ENCODE measurements at regions not wholly inside any gene's neighbourhood (a gene's known extent, or its start where the extent isn't known, plus 50 kb on each side); places are given as distances from the start of the nearest gene placed in this dataset.

DNA sequence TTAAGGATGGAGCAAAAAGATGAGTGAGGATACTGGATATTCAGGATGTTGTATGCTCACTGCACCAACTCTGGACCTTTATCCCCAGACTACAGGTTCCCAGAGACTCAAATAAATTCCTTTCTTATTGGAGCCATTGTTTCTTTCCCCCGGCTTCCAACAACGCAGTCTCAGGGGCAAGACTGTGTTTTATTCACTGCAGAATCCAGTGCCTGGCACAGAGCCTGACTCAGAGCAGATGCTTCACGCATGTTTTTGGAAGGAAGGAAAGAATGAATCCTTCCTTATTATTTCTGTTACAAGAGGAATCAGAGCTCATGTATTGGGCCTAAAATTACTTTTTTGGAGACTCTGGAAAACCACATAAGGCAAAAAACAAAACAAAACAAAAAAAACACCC is 96.0 kb upstream of the VGLL4 start:
- Histone ChIP-seq H3K4me1 (no peaks in the 10 kb centered on the region), H3K27me3 (replicated peaks in 1 of 7) (no peaks in the 10 kb centered on the region), H3K36me3 (no peaks in the 10 kb centered on the region), H3K27ac (no peak overlapping the region), H3K4me3 (no peak overlapping the region), H3K9me3 (no peaks in the 10 kb centered on the region)
- 75 to 91% (median 86%) methylated on average over 3 of the region's 3 CpGs for WGBS, 5 donors
- TF ChIP-seq POLR2A (IDR thresholded peaks at IDR 0.05), result no peak
- TF ChIP-seq, protein P1, sequence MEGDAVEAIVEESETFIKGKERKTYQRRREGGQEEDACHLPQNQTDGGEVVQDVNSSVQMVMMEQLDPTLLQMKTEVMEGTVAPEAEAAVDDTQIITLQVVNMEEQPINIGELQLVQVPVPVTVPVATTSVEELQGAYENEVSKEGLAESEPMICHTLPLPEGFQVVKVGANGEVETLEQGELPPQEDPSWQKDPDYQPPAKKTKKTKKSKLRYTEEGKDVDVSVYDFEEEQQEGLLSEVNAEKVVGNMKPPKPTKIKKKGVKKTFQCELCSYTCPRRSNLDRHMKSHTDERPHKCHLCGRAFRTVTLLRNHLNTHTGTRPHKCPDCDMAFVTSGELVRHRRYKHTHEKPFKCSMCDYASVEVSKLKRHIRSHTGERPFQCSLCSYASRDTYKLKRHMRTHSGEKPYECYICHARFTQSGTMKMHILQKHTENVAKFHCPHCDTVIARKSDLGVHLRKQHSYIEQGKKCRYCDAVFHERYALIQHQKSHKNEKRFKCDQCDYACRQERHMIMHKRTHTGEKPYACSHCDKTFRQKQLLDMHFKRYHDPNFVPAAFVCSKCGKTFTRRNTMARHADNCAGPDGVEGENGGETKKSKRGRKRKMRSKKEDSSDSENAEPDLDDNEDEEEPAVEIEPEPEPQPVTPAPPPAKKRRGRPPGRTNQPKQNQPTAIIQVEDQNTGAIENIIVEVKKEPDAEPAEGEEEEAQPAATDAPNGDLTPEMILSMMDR (IDR thresholded peaks at IDR 0.05 in 8 of 11, conservative IDR thresholded peaks at IDR 0.05 in 3 of 11), result no peak
- no peak for TF ChIP-seq POLR2AphosphoS5 (IDR thresholded peaks at IDR 0.05)
- intact Hi-C loops (cut with DNase I; ENCODE audit: low total_unique reads), result no loop called here
- DNase-seq, result no peak

DNA sequence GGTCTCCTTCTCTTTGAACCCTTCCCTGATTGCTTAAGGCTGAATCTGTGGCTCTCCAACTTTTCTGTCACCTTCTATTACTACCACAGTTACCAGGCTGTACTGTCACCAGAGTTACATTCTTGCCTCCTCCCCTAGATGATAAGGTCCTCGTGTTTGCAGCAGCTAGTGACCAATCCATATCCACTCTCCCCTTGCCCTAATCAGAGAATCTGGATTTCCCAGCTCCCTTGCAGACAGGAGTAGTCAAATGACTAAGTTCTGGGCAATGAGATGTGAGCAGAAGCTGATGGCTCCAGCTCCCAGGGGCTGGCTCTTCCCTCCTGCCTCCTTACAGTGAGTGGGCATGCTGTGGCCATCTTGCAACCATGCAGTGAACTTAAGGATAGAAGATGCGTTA is 95.4 kb upstream of the VGLL4 start:
- WGBS, 5 donors, result 69 to 85% (median 75%) methylated on average over 2 of the region's 2 CpGs
- no peak overlapping the region for H3K4me3 ChIP-seq
- no peak overlapping the region for H3K27ac ChIP-seq
- no peaks in the 10 kb centered on the region for H3K9me3 ChIP-seq
- no peak for DNase-seq
- no peaks in the 10 kb centered on the region for H3K4me1 ChIP-seq
- TF ChIP-seq, protein P1 (IDR thresholded peaks at IDR 0.05 in 8 of 11, conservative IDR thresholded peaks at IDR 0.05 in 3 of 11), result no peak
- TF ChIP-seq POLR2AphosphoS5 (IDR thresholded peaks at IDR 0.05), result no peak
- TF ChIP-seq POLR2A (IDR thresholded peaks at IDR 0.05), result no peak
- intact Hi-C loops (cut with DNase I; ENCODE audit: low total_unique reads), result no loop called here
- H3K27me3 ChIP-seq (replicated peaks in 1 of 7), result no peaks in the 10 kb centered on the region
- H3K36me3 ChIP-seq, result no peaks in the 10 kb centered on the region

DNA sequence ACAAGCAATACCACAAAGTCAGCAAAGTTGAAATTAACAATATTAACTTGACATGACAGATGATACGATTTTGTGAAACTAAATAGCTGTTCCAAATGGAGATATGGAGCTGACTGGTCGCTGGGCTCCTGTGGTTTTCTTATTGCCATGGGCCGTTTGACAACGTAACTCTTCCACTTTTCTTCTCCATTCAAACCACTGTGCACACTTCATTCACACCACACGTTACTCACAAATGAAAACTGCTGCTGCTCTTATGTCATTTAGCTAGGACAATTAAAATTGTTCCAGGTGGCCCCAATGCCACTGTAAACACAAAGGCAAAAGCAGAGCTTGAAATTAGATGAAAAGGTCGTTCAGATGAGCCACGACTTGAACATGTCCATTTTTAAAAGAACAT is 94.0 kb upstream of the VGLL4 start:
- Histone ChIP-seq H3K4me1 (no peaks in the 10 kb centered on the region), H3K27me3 (replicated peaks in 1 of 7) (no peaks in the 10 kb centered on the region), H3K4me3 (no peak overlapping the region), H3K36me3 (no peaks in the 10 kb centered on the region), H3K27ac (no peak overlapping the region), H3K9me3 (no peaks in the 10 kb centered on the region)
- DNase-seq, result no peak
- WGBS, 5 donors, result 72 to 86% (median 81%) methylated on average over 7 of the region's 7 CpGs
- intact Hi-C loops (cut with DNase I; ENCODE audit: low total_unique reads), result no loop called here
- TF ChIP-seq, protein P1 (IDR thresholded peaks at IDR 0.05 in 8 of 11, conservative IDR thresholded peaks at IDR 0.05 in 3 of 11), result no peak
- TF ChIP-seq POLR2AphosphoS5 (IDR thresholded peaks at IDR 0.05) (no peak), POLR2A (IDR thresholded peaks at IDR 0.05) (no peak)

DNA sequence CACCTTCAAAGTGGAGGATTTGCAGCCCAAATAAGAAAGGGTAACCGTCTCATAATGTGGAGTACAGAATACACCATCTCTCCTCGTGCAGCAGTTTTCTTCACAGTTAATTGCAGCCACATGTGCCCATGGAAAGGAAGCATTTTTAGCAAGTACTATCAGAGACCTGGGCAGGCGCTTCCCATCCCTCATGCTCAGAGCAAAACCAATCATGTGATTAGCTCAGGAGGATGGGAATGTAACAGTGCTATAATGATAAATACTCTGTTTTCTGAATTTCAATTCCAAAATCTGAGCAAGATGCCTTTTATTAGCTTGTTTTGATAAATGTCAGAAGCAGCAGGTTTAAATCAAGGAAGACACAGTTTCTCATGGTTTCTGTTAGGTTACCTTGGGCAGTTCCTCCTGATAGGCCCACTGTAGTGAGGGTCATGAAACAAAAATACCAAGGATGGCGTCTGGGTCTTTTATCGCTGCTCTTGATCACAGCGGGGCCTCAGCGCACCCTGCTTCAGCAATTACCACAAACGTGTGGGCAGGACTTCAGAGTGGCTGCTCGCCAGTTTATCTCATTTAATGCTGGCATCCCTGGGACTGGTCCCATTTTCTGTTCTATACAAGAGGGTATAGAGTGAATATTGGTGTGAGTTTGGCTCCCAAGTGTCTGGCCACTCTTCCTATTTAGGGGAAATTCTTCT is 92.6 kb upstream of the VGLL4 start:
- H3K4me1 ChIP-seq, result no peaks in the 10 kb centered on the region
- no peaks in the 10 kb centered on the region for H3K36me3 ChIP-seq
- DNase-seq, result no peak
- intact Hi-C loops (cut with DNase I; ENCODE audit: low total_unique reads), result no loop called here
- TF ChIP-seq, protein P1 (IDR thresholded peaks at IDR 0.05 in 8 of 11, conservative IDR thresholded peaks at IDR 0.05 in 3 of 11), result no peak
- TF ChIP-seq POLR2A (IDR thresholded peaks at IDR 0.05), result no peak
- TF ChIP-seq POLR2AphosphoS5 (IDR thresholded peaks at IDR 0.05), result no peak
- no peak overlapping the region for H3K27ac ChIP-seq
- no peak overlapping the region for H3K4me3 ChIP-seq
- 72 to 81% (median 76%) methylated on average over 9 of the region's 9 CpGs for WGBS, 5 donors
- H3K9me3 ChIP-seq, result no peaks in the 10 kb centered on the region
- H3K27me3 ChIP-seq (replicated peaks in 1 of 7), result no peaks in the 10 kb centered on the region

Measured in spleen (tissue), 11 donors.